Stimulated activated CD4-positive, alpha-beta T cell treated with anti-CD3 and anti-CD28 coated beads, Interleukin-4, amount 100 ng/mL, for 4 hours (primary cell): ENCODE measurements at regions not wholly inside any gene's neighbourhood (a gene's known extent, or its start where the extent isn't known, plus 50 kb on each side); places are given as distances from the start of the nearest gene placed in this dataset.
"Not testable (repeated sequence)": the region's sequence is repeated elsewhere in the genome, so short reads cannot be mapped to it uniquely, and the experiment has no call there.

ENCODE experiments used
- DNase-seq, 2 experiments: peaks; one replicate each; pipeline ENCODE4 v3.0.0-alpha.2; 2020

GRCh38 chr7:113204415-113204814 is 86.1 kb upstream of the SMIM30 start:
- DNase-seq, result no peak

GRCh38 chr7:113202284-113202683 is 83.9 kb upstream of the SMIM30 start:
- DNase-seq, result no peak

- DNase-seq, result no peak
These were observed 81.9 kb upstream of the SMIM30 start for GRCh38 chr7:113200281-113200680.

GRCh38 chr7:113199841-113200240 is 81.5 kb upstream of the SMIM30 start:
- DNase-seq, result no peak

GRCh38 chr7:113199136-113199535 is 80.8 kb upstream of the SMIM30 start:
- no peak for DNase-seq

GRCh38 chr7:113198226-113198625 is 79.9 kb upstream of the SMIM30 start:
- no peak for DNase-seq

GRCh38 chr7:113197274-113197673 is 78.9 kb upstream of the SMIM30 start:
- DNase-seq, result no peak

- no peak for DNase-seq
These were observed 70.0 kb upstream of the SMIM30 start for GRCh38 chr7:113188396-113188795.

- DNase-seq, result no peak
These were observed 61.0 kb upstream of the SMIM30 start for GRCh38 chr7:113179313-113179712.

GRCh38 chr7:113176836-113177235 is 58.5 kb upstream of the SMIM30 start:
- no peak for DNase-seq

- not testable (repeated sequence) for DNase-seq
These were observed 57.8 kb upstream of the SMIM30 start for GRCh38 chr7:113176180-113176579.

GRCh38 chr7:113175525-113176104 is 57.3 kb upstream of the SMIM30 start:
- DNase-seq, result no peak

- no peak for DNase-seq
These were observed 54.4 kb upstream of the SMIM30 start for GRCh38 chr7:113172726-113173125.

GRCh38 chr7:113170591-113170990 is 52.2 kb upstream of the SMIM30 start:
- DNase-seq, result no peak
